Activated gamma-delta T cell treated with anti-CD3 and anti-CD28 coated beads, Interleukin-2, amount 50 U/mL, for 16 hours (primary cell): ENCODE measurements at regions not wholly inside any gene's neighbourhood (a gene's known extent, or its start where the extent isn't known, plus 50 kb on each side); places are given as distances from the start of the nearest gene placed in this dataset.
"Not testable (repeated sequence)": the region's sequence is repeated elsewhere in the genome, so short reads cannot be mapped to it uniquely, and the experiment has no call there.

Source experiments
- DNase-seq: peaks from one replicate; pipeline ENCODE4 v3.0.0-alpha.2; 2020; ENCODE audit warnings: low read depth

DNA sequence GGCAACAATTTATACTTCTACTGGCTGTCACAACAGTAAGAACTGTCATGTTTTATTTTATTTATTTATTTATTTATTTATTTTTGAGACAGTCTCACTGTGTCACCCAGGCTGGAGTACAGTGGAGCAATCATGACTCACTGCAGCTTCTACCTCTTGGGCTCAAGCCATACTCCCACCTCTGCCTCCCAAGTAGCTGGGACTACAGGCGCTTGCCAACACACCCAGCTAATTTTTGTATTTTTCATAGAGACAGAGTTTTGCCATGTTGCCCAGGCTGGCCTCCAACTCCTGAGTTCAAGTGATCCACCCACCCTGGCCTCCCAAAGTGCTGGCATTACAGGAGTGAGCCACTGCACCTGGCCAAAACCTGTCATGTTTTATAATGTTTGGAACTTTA is 255.1 kb upstream of the DUSP10 start:
- DNase-seq, result not testable (repeated sequence)

- no peak for DNase-seq
Observed at GRCh38 chr1:221994939-221995338, 253.1 kb upstream of the DUSP10 start.

- no peak for DNase-seq
Observed at GRCh38 chr1:221994274-221994698, 252.4 kb upstream of the DUSP10 start.

GRCh38 chr1:221993444-221993948 is 251.6 kb upstream of the DUSP10 start:
- no peak for DNase-seq

DNA sequence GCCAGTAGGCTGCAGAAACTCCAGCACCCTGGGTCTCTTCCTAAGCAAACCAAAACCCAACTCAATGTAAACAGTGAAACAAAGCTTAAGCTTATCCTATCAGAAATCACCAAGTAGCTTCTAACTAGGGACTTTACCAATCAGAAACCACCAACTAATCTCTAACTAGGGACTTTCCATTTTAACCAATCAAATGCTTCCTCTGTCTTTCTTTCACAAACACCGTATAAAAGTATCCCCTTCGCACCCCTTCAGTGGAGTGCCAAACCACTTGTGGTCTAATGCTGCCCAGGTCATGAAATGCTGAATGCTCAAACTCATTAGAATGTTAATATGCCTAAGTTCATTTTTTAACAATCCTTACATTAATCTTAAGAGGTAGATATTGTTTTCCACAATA is 250.5 kb upstream of the DUSP10 start:
- DNase-seq, result no peak

GRCh38 chr1:221991221-221991620 is 249.3 kb upstream of the DUSP10 start:
- no peak for DNase-seq

DNA sequence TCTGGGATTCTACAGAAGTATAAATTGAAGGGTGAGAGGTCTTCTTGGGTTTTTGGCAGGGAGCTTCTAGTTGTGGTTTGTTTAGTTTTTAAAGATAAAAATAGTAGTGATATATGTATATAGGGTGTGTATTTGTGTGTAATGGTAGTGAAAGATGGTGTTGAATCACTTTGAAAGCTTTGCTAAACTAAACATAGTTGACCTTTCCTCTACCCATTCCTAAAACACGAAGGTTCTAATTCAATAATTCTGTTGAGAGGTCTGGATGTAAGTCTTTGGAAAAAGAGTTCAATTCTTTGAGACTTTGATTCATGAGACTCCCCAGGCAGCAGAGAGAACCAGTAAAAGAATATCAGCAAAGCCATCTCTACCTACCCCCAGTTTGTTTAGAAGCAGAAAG is 247.9 kb upstream of the DUSP10 start:
- DNase-seq, result no peak

DNA sequence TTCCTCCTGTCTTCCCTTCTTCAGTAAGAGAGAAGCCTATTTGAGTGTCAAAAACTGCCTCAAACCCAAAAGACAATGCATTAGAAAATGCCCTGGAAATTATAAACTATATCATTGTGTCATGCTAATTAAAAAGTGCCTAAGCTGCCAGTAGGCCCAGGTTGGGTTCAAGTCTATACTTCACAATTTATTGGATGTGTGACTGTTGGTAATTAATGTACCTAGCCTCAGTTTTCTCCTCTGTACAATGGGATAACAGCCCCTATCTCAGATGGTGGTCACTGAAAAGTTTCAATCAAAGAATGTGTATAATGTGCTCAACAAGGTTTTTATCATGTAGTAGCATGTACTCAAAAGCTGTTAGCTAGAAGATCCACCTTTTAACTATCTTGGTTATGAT is 246.9 kb upstream of the DUSP10 start:
- DNase-seq, result no peak

- no peak for DNase-seq
Observed at GRCh38 chr1:221987860-221988520, 246.1 kb upstream of the DUSP10 start.

GRCh38 chr1:221983444-221983843 is 241.6 kb upstream of the DUSP10 start:
- DNase-seq, result no peak

GRCh38 chr1:221981461-221981860 is 239.6 kb upstream of the DUSP10 start:
- DNase-seq, result no peak

GRCh38 chr1:221979444-221980032 is 237.6 kb upstream of the DUSP10 start:
- no peak for DNase-seq

DNA sequence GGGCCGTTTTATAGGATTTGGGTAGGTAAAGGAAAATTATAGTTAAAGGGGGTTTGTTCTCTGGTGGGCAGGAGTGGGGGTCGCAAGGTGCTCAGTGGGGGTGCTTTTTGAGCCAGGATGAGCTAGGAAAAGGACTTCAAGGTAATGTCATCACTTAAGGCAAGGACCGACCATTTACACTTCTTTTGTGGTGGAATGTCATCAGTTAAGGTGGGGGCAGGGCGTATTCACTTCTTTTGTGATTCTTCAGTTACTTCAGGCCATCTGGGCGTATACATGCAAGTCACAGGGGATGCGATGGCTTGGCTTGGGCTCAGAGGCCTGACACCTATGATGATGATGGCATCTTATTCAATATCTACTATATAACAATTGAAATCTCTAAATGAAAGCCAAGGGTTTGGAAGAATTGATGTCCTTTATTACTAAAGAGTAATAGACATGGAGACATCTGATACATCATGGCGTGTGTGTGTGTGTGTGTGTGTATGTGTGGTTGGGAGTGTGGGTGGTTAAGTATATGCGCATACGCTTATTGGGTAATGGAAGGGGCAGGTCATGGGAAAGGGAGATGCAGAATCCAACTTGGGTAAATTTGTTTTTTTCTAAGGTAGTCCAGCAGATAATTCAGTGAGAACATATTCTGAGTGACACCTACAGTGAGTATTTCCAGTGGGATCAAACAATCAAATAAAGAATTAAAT is 236.9 kb upstream of the DUSP10 start:
- not testable (repeated sequence) for DNase-seq

- not testable (repeated sequence) for DNase-seq
Observed at GRCh38 chr1:221973787-221974186, 231.9 kb upstream of the DUSP10 start.

DNA sequence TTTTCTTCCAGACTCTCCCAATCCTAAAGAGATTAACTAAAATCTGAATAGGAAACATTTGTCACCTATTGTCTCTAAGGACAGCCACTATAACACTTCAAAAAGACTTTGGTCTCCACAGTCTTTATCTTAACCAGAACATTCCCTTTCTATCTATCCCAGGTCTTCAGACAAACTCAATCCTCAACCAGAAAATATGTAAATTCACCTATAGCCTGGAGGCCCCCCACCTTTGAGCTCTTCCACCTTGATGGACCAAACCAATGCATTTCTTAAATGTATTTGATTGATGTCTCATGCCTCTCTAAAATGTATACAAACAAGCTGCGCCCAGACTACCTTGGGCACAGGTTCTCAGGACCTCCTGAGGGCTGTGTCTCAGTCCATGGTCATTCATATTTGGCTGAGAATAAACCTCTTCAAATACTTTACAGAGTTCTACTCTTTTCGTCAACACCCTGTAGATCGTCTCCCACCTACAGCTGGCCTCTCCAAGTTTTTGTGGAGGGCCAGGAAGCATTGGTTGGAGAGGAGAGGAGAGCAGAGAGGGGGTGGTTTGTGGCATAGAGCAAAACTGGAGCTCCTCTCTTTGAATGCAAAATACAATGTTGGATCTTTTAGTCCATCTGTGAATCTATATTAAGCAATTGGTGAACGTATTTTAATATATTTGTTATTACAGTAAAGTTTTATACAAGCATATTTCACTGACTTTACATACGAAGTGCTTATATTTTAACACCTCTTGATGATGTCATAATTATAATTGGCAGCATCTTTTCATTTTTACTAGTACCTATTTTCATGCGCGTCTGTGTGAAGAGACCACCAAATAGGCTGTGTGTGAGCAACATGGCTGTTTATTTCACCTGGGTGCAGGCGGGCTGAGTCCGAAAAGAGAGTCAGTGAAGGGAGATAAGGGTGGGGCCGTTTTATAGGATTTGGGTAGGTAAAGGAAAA is 230.7 kb upstream of the DUSP10 start:
- no peak for DNase-seq

GRCh38 chr1:221971035-221971434 is 229.1 kb upstream of the DUSP10 start:
- DNase-seq, result not testable (repeated sequence)

- DNase-seq, result not testable (repeated sequence)
Observed at GRCh38 chr1:221969298-221969858, 227.5 kb upstream of the DUSP10 start.

GRCh38 chr1:221967538-221967937 is 225.6 kb upstream of the DUSP10 start:
- not testable (repeated sequence) for DNase-seq

- not testable (repeated sequence) for DNase-seq
Observed at GRCh38 chr1:221966888-221967287, 225.0 kb upstream of the DUSP10 start.

DNA sequence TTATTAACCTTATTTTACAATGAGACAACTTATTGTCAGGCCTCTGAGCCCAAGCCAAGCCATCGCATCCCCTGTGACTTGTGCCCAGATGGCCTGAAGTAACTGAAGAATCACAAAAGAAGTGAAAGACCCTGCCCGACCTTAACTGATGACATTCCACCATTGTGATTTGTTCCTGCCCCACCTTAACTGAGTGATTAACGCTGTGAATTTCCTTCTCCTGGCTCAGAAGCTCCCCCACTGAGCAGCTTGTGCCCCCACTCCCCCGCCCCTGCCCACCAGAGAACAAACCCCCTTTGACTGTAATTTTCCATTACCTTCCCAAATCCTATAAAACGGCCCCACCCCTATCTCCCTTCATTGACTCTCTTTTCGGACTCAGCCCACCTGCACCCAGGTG is 224.0 kb upstream of the DUSP10 start:
- DNase-seq, result not testable (repeated sequence)

DNA sequence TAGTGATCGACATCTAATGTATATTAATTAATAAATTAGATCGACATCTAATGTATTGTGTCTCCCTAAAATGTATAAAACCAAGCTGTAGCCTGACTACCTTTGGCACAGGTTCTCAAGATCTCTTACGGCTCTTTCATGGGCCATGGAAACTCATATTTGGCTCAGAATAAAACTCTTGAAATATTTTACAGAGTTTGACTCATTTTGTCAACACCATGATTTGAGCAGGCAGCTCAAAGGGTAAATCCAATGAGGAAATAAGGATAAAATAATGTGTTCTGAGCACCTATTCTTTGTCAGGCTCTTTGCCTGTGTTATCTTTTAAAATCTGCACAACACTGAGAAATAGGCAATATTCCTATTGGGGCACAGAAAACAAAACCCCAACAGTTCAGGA is 223.4 kb upstream of the DUSP10 start:
- DNase-seq, result no peak

- DNase-seq, result no peak
Observed at GRCh38 chr1:221963742-221964141, 221.9 kb upstream of the DUSP10 start.
